AG10803 (cell line): ENCODE measurements at regions not wholly inside any gene's neighbourhood (a gene's known extent, or its start where the extent isn't known, plus 50 kb on each side); places are given as distances from the start of the nearest gene placed in this dataset.
A peak's percentile ranks its signal among the peaks of the same experiment; 100 is the strongest.

Experiments
- DNase-seq: peaks from one replicate; pipeline ENCODE4 v3.0.0; 2010; ENCODE audit warnings: low read depth
- H3K4me3 ChIP-seq: 2 replicates; pipeline ENCODE4 v1.5.1; 2011; ENCODE audit warnings: mild to moderate bottlenecking, low read length, control low read depth
- TF ChIP-seq, protein P1 (sequence below): conservative IDR thresholded peaks from 2 replicates; pipeline ENCODE4 v1.5.1; 2011; ENCODE audit warnings: mild to moderate bottlenecking, low read length, control low read depth, inconsistent platforms

DNA sequence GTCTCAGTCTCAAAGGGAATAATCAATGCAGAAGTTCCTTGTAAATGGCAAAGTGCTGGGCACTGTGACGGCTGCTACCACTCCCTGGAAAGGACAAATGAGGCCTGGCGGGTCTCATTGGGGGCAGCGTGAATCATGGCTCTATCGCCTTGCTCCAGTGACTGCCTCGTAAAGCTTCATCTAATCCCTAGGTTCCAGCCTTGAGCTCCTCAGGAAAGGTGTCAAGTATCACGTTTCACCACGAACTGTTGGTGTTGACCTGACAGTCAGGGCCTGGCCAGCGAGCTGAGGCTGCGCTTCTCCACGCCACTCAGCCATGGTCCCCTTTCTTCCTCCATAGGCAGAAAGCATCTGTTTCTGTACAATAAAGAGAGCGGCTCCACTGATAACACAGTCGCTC is 126.7 kb upstream of the ZNF32 start:
- H3K4me3 ChIP-seq, result no peak overlapping the region
- DNase-seq, result no peak
- TF ChIP-seq, protein P1, sequence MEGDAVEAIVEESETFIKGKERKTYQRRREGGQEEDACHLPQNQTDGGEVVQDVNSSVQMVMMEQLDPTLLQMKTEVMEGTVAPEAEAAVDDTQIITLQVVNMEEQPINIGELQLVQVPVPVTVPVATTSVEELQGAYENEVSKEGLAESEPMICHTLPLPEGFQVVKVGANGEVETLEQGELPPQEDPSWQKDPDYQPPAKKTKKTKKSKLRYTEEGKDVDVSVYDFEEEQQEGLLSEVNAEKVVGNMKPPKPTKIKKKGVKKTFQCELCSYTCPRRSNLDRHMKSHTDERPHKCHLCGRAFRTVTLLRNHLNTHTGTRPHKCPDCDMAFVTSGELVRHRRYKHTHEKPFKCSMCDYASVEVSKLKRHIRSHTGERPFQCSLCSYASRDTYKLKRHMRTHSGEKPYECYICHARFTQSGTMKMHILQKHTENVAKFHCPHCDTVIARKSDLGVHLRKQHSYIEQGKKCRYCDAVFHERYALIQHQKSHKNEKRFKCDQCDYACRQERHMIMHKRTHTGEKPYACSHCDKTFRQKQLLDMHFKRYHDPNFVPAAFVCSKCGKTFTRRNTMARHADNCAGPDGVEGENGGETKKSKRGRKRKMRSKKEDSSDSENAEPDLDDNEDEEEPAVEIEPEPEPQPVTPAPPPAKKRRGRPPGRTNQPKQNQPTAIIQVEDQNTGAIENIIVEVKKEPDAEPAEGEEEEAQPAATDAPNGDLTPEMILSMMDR, result no peak

DNA sequence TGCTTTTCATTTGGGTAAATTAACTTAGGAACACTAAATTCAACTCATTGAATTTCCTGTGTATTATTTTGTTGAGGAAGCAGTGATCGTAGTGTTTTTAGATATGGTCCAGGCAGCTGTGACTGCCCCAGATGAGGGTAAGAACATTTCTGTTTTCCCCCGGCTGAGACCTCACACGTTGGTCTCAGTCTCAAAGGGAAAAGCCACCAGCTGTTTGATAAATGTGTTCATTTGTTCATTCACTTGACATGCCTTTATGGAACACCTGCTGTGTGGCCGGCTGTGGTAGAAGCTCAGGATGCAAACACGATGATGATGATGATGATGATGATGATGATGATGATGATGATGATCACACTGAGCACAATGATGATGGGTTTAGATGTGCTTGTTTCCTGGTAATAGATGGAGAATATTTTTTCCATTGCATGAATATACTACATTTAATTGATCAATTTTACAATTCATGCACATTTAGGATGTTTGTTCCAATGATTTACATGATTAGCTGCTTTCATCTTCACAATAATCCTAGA is 125.6 kb upstream of the ZNF32 start:
- no peak for DNase-seq
- TF ChIP-seq, protein P1, result no peak
- H3K4me3 ChIP-seq, result no peak overlapping the region

DNA sequence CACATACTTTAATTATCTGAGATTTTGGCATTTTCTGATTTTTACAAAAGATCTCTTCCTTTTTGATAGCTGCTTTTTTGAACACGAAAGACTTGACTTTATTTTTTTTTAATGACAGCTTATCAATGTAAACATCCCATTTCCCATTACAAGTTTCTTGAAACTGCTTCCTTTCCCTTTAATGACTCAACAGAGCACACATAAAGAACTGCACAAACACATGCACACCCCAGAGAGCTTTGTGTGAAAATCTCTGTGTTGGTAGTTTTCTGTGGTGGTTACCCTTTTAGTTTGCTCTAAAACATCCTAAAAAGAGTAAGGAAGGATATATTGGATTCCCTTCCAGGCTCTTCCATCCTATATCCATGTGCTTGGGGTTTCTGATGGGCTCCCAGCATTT is 125.1 kb upstream of the ZNF32 start:
- no peak for DNase-seq
- H3K4me3 ChIP-seq, result no peak overlapping the region
- TF ChIP-seq, protein P1, result no peak

GRCh38 chr10:43772171-43772570 is 123.5 kb upstream of the ZNF32 start:
- H3K4me3 ChIP-seq, result no peak overlapping the region
- peak; percentile 5 for DNase-seq
- TF ChIP-seq, protein P1, result no peak

GRCh38 chr10:43771675-43772074 is 123.0 kb upstream of the ZNF32 start:
- TF ChIP-seq, protein P1, result no peak
- no peak overlapping the region for H3K4me3 ChIP-seq
- no peak for DNase-seq

GRCh38 chr10:43765516-43765915 is 116.8 kb upstream of the ZNF32 start:
- TF ChIP-seq, protein P1, result no peak
- H3K4me3 ChIP-seq, result no peak overlapping the region
- DNase-seq, result no peak

DNA sequence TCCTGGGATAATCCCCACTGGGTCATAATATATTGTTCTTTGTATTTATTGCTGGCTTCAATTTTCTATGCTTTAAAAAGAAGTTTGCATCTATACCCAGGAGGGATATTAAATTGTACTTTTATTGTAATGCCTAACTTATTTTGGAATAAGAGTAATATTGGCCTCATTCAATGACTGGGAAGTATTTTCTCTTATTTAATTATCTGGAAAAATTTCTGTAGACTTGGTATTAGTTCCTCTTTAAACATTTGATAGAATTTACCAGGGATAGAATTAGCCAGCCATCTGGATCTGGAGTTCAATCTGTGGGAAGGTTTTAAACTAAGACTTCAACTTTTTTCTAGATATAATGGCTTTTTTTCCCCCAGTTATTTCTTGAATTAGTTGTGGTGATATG is 115.2 kb upstream of the ZNF32 start:
- TF ChIP-seq, protein P1, result no peak
- no peak for DNase-seq
- no peak overlapping the region for H3K4me3 ChIP-seq
